Femur (tissue), 1 donor: ENCODE measurements at regions not wholly inside any gene's neighbourhood (a gene's known extent, or its start where the extent isn't known, plus 50 kb on each side); places are given as distances from the start of the nearest gene placed in this dataset.
"Not testable (repeated sequence)": the region's sequence is repeated elsewhere in the genome, so short reads cannot be mapped to it uniquely, and the experiment has no call there.

Experiments used
- DNase-seq: peaks from one replicate; pipeline ENCODE4 v3.0.0-alpha.2; 2017

- DNase-seq = no peak
These were observed 101.3 kb upstream of the ADAMTS9 start for GRCh38 chr3:64789111-64789510.

GRCh38 chr3:64783200-64783599 is 95.4 kb upstream of the ADAMTS9 start:
- DNase-seq = no peak

- DNase-seq = not testable (repeated sequence)
These were observed 93.1 kb upstream of the ADAMTS9 start for GRCh38 chr3:64780923-64781322.

GRCh38 chr3:64773137-64773536 is 85.3 kb upstream of the ADAMTS9 start:
- no peak for DNase-seq

GRCh38 chr3:64766440-64766839 is 78.6 kb upstream of the ADAMTS9 start:
- no peak for DNase-seq

GRCh38 chr3:64765947-64766346 is 78.1 kb upstream of the ADAMTS9 start:
- no peak for DNase-seq

GRCh38 chr3:64764386-64764929 is 76.7 kb upstream of the ADAMTS9 start:
- DNase-seq = no peak

GRCh38 chr3:64763980-64764379 is 76.2 kb upstream of the ADAMTS9 start:
- DNase-seq = no peak

- no peak for DNase-seq
These were observed 73.9 kb upstream of the ADAMTS9 start for GRCh38 chr3:64761729-64762128.

GRCh38 chr3:64760258-64760657 is 72.5 kb upstream of the ADAMTS9 start:
- no peak for DNase-seq

GRCh38 chr3:64759811-64760210 is 72.0 kb upstream of the ADAMTS9 start:
- no peak for DNase-seq

- no peak for DNase-seq
These were observed 68.7 kb upstream of the ADAMTS9 start for GRCh38 chr3:64756398-64756986.

GRCh38 chr3:64748244-64748904 is 60.6 kb upstream of the ADAMTS9 start:
- DNase-seq = no peak

GRCh38 chr3:64747679-64748078 is 59.9 kb upstream of the ADAMTS9 start:
- DNase-seq = no peak

- DNase-seq = no peak
These were observed 56.1 kb upstream of the ADAMTS9 start for GRCh38 chr3:64743887-64744243.

GRCh38 chr3:64743156-64743886 is 55.5 kb upstream of the ADAMTS9 start:
- DNase-seq = no peak

GRCh38 chr3:64741341-64741740 is 53.5 kb upstream of the ADAMTS9 start:
- no peak for DNase-seq

GRCh38 chr3:64739971-64740631 is 52.3 kb upstream of the ADAMTS9 start:
- no peak for DNase-seq
